ENCODE measurements at regions not wholly inside any gene's neighbourhood (a gene's known extent, or its start where the extent isn't known, plus 50 kb on each side); places are given as distances from the start of the nearest gene placed in this dataset.

DNA sequence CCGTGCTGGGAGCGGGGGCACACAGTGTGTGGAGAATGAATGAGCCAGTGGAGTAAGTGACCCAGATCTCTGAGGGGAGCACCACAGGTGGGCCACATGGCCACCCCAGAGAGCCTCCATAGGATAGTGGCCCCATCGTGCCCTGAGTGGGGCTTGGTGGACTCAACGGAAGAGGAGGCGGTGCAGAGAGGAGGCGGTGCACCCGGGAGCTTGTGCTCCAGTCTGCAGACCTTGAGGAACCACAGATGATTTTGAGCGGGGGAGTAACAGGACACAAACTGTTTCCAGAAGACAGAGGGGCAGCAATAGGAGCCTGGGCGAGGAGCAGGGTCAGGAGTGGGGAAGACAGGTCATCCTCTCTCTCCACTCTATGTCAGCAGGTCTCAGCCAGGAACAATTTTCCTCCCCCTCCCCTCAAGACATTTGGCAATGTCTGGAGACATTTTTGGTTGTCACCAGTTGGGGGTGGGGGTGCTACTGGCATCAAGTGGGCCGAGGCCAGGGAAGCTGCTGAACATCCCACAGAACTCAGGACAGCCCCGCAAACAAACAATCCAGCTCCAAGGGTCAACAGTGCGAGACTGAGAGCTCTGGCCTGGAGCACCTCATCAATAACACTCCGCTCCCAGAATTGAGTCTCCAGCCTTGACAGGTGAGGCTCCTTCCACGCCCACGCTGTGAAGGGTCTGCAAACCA lies 182.2 kb downstream of the USP12 start:
- no peak for DNase-seq (ENCODE audit: low spot score)

DNA sequence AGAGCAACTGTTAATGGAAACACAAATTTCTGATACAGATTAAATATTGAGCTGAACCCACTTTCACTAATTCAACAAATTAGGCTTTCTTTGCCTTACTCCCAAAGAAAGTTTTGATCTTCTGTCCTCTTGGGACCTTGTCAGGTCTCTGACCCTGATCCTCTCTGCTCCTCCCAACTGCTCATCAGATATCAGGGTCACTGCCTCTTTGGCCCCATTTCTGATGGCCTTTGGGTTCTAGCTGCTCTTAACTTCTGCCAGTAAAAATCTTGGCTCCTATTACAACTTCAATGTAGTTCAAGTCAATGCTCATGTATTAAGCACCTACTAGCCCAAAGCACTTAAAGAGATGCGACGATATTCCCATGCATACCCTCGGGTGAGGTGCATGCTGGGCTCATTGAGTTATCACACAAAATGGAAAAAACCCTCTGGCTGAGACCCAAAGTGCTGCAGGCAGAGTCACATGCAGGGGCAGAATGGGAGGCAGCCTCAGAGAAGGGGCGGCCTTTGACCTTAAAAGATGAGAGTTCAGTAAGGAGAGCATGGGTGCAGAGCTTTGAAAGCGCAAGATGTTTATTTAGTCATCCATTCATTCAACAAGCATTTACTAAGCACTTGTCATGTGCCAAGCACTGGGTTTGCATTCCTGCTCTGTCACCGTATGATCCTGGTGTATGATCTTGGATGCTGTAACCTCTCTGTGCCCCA lies 183.4 kb downstream of the USP12 start:
- no peak for DNase-seq (ENCODE audit: low spot score)

DNA sequence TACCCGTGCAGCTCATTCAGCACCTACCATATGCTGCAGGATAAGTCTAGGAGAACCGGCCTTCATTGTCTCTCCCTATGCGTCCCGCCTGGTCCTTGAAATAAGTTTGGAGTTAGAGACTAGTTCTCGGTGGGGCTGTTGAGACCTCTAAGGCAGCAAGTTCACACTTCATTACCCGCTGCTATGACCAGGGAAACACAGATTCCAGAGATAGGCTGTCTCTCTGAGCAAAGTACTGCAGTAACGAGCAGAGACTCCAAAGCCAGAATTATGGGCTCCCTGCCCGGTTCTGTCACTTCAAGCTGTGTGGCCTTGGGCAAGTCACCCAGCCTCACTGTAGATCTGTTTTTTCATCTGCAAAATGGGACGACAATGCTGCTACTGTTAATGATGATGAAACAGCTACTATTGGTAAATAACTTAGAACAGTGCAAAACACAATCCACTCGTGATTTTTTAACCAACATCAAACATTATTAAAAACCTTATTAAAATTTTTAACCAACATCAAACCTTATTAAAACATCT lies 184.1 kb downstream of the USP12 start:
- DNase-seq (ENCODE audit: low spot score) = no peak

DNA sequence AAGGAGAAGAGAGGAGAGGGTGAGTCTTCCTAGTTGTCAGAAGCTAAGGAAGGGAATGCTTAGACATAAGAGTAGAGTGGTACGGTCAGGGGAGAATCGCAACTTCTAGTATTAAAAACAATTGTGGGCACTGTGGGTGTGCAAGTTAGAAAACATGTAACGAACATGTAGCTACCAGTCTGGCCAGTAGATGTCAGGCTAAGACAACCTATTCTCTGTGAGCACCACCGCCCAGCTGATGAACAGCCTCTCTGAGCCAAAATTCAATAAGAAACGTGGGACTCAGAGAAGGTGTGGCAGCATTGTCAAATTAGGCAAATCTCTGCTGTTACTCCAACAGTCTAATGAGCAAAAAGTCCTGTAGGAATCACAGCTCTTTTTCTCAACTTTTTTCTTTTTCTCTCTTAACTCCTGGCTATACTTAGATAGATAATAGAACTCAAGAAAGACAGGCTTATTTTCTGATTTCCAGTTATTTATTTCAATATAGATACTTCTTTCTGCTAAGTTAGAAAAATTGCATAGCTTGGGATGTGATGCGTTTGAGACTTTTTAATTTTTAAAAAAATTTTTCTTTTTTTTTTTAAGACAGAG lies 186.2 kb downstream of the USP12 start:
- peak; percentile 42 for DNase-seq (ENCODE audit: low spot score)

DNA sequence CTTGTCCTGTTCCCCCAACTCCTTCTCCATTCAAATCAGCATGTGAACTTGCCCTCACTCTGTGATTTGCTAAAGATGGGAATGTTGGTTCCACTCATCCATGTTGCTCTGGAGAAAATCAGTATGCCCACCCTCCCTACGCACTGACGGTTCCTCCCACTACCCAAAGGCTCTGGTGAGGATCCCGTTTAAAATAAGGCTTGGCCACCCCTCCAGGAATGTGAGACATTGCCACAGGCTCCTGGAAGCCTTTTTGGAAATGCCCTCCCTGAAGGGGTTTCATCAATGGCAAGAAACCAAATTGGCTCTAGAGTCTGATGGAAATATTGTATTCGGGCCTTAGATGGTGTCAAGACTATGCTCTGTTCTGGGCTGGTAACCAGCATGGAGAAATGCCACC lies 187.3 kb downstream of the USP12 start:
- no peak for DNase-seq (ENCODE audit: low spot score)

DNA sequence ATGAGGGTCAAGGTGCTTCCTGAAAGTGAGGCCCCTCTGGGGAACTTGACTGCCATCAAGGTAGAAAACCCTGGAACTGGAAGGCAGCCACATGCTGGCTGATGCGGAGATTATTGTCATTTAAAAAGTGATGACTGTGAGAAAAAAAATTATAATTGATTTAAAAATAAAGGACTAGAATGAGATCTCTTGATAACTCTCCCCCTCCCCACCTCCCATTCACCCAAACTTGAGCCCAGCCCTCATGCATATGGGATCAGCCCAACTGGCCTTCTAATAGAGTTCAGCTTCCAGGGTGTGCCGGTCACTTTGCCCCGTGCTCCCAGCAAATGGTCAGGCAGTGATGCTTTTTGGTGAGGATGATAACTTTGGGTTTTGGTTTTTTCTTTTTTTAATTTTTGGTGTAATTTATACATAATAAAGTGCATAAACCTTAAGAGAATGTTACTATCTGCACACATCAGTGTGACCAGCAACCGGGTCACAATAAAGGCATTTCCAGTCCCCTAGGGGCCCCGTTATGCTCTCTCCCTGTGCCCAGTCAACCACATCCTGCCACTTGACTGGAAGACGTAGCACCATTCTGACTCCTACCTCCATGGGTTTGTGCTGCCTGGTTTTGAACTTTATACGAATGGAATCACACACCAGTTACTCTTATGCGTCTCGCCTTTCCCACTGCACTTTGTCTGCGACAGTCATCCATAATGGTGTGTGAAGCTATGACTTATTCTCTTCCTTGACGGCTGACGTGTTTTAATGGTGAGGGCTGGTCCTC lies 187.9 kb downstream of the USP12 start:
- DNase-seq (ENCODE audit: low spot score) = no peak

DNA sequence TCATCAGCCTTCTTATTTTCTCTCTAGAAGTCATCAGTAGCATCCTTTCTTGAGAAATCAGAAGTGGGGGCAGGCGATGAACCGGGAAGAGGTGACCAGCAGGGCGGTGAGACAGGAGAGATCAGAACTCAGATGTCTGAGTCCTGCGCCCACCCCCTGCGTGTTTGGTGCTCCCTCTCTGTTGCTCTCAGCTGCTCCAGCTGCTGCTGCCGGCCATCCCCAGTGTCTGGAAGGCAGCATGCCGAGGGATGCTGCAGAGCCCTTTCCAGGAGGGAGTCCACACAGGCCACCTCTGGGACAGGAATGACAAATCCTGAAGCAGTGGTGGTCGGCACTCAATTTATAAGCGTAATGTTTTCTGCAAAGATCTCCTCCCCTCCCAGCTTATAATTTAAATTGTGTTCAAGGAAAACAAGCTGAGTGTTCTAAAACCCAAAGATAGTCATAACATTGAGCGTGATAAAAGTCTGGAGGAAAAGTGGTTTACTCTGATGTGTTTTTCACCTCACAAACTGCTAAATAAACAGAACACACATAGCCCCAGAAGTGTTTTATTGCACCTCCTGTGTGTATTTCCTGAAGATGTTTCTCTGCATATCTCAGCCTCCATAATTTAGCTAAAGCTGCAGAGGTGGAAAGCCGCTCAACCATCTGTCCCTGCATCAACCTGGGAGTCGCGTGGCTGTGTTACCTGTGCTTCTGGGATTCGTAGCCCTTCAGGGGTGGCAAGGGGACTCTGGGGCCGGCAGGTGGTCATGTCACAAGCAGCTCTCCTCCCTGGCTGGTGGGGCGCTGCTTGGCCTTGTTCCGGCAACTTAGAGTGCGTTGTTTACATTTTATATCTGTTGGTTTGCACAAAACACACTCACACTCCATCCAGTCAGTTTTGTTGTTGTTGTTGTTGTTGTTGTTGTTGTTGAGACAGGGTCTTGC lies 191.2 kb downstream of the USP12 start:
- no peak for DNase-seq (ENCODE audit: low spot score)

DNA sequence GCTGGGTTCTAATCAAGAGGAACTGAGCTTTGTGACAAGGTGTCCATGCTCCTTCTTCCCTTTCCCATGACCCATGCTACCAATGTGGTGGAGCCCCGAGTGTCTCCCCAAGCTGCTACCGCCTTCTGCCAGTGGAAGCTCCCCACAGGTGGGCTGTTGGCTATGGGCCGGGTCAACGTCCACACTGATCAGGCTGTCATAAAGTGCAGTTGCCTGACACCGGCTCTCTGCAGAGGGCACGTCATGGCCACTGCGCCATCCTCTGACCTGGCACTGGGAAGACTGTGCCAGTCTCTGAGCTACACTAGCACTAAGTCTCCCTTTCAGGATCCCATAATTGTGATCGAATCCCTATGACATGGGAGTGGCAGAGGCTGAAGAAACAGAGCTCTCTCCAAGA lies 192.3 kb downstream of the USP12 start:
- DNase-seq (ENCODE audit: low spot score) = no peak

DNA sequence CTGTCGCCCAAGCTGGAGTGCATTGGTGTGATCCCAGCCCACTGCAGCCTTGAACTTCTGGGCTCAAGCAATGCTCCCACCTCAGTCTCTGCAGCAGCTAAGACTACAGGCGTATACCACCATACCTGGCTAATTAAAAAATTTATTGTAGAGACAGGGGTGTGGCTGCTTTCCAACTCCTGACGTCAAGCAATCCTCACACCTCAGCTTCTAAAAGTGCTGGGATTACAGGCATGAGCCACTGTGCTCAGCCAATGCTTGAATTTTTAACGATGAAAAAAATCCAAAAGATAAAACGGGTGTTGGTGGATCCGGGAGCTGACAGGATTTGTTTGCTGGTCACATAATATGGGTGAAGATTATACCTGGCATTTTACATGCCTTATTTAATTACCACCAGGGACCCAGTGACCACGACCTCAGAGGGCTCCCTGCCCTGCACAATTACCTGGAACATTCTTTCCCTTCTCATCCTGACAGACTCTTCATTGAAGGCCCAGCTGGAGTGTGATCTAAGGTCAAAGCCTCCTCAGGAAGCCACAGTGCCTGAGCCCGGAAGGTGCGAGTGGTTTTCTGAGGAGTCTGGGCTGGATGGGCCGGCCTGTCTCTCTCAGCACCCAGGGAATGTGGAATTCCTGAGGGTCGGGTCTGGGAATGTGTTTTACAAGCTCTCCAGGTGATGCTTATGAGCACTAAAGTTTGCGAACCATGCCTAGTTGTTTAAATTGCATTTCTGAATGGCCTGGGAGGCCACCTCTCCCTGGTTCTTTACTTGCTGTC lies 193.3 kb downstream of the USP12 start:
- DNase-seq (ENCODE audit: low spot score) = no peak

DNA sequence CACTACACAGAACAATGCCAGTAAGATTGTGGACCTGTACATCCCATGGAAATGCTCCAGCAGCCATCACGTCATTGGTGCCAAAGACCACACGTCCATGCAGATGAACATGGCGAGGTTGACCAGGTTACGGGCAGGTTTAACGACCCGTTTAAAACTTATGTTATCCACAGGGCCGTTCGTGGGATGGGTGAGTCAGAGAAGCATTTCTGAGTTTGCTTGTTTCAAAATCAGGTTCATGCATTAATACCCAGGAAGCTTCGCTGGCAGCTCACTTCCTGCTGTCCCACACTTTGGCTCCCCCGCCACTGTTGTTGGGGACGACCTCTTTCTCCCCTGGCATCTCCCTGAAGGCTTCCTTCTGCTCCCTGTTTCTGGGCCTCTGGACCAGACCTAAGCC lies 194.1 kb downstream of the USP12 start:
- DNase-seq (ENCODE audit: low spot score) = no peak

DNA sequence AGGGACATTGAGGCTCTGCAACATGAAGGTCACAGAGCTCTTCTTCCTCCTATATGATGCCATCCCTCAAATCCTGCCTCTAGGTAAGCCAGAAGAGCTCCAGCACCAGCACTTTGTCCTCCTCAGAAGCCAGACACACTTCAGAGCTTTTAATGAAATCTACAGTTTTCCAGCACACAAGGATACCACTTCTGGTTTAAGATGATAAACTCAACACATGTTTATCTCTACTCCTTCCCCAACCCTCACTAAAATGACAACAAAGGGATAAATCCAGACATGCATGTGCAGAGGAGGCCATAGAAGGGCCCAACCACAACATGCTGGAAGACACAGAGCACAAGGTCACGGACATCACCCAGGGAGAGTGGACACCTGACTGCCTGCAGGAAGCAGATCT lies 195.3 kb downstream of the USP12 start:
- no peak for DNase-seq (ENCODE audit: low spot score)

DNA sequence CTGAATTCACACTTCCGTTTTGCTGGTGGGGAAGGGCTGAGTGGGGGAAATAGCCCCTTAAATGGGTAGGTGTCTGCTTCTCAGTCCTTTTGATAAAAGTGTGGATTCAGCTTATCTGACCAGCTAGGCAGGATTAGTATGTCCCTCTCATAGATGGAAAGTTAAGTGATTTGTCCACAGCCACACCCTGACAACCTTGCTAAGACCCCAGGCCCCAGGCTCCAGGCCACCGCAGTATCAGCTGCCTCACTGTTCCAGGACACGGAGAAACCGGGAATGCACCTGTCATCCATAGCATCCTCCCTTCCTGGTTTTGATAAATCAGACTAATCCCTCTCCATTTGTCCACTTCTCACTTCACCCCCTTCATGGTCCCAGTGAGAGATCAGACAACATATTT lies 197.7 kb downstream of the USP12 start:
- no peak for DNase-seq (ENCODE audit: low spot score)

DNA sequence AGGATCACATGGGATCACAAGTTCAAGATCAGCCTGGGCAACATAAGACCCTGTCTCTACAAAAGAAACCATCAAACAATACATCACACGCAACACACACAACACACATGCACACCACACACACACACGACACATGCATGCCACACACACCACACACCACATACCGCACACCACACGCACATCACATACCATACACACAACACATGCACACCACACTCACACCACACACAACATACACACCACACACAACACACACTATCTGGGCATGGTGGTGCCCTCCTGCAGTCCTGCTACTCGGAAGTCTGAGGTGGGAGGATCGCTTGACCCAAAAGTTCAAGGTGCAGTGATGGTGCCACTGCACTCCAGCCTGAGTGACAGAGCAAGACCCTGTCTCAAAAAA lies 198.3 kb downstream of the USP12 start:
- DNase-seq (ENCODE audit: low spot score) = no peak

DNA sequence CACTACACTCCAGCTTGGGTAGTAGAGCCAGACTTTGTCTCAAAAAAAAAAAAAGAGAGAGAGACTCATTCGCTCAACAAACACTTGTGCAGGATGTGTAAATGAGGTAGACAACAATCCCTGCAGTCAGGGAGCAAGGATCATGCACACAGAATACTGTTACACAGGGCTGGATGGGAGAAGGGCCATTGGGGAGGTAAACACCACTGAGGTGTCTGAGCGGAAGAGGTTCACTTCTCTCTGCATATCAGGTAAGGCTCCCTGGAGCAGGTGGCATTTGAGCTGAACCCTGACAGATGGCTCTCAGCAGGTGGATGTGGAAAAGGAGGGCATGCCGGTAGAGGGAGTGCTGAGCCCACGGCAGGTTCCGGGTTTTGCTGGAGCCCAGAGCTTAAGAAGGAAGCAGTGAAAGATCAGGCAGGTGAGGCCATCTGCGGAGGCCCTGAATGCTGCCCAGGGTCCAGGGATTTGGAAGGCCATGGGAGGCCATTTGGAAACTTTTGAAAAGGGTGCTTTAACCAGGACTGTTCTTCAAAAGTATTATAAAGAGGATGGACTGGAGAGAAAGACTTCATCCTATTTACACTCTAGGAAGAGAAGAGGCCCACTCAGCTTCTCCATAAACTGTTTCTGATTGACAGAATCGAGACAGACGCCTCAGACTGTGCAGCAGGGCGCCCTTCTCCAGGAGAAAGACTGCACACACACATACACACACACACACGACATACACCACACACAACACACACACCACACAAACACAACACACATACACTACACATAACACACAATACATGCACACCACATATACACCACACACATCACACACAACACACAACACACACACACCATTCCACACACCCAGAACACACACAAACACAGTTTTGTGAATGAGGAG lies 199.4 kb downstream of the USP12 start:
- DNase-seq (ENCODE audit: low spot score) = no peak

DNA sequence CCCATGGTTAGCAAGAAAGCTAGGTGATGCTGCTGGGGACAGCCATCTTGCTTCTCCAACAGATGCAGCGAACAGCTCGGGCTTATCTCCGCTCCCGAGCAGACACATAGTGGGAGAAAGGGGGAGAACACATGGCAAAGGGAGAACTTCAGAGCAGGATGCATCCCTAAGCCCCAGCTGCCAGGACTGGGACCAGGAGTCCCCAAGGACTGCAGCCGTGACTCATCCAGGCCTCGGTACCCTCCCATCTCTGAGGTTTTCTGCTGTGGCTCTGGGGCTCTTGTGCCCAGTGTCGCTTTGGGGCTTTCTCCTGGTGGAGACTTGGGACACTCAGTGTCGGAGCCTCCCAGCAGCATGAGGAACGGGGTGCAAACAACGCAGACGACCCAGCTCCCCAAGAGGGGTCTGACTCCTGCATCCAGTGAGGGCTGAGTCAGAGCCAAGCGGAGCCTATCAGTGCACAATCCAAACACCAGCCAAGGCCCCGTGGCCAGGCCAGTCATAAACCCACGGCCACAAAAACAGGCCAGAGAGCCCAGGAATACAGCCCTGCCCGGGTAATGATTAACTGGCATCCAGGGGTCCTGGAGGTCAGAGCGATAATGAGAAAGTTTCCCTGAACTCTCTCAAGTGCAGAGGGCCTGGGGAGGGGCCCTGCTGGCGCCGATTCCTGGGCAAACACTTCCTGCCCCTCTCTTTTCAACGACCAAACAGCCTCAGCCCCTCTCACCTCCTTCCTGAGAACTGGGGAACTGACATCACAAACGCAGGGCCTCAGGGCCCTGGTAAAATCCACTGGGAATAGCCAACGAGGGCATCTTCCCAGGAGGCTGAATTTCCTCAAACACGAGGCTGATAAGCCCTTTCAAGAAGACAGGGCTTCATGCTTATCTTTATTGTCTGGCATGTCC lies 202.9 kb downstream of the USP12 start:
- DNase-seq (ENCODE audit: low spot score) = peak; percentile 65

DNA sequence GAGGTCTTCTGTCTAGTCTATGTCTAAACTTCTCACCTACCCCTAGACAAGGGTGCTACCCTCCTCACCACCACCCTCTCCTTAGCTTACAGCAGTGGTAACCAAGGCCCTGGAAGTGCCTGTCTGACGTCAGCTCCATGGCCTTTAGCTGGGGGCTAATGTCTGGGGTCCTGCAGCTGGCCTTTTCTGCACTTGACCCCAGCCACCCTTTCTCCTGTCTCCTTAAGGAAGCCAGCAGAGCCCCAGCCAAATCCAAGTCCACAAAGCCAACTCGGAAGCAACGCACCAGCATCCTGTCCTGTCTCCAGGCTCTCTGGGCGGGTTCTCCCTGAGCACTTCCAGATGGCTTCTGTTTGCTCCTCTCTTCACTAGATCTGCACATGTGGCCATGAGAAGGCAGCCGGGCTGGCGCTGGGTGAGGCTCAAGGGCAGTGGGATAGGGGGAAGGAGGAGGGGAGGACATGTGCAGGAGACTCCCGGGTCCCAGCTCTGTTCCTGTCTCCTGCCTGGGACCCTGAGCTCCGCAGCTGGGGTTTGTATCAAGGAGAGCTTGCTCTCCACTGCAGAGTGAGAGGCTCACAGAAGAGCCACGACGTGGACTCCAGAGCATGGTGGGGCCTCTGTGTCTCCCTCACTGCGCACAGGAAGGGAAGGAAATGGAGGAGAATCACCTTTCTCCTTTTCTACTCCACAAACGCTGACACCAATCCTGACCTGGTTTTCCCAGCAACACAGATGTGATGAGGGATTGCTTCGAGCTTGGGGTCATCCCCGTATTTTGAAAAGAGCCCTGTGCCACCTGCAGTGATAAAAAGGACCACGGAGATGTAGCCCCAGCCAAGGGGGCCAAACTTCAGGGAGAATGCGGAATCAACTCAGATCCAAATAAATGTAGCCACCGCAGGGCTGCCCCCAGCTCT lies 204.2 kb downstream of the USP12 start:
- DNase-seq (ENCODE audit: low spot score) = no peak

DNA sequence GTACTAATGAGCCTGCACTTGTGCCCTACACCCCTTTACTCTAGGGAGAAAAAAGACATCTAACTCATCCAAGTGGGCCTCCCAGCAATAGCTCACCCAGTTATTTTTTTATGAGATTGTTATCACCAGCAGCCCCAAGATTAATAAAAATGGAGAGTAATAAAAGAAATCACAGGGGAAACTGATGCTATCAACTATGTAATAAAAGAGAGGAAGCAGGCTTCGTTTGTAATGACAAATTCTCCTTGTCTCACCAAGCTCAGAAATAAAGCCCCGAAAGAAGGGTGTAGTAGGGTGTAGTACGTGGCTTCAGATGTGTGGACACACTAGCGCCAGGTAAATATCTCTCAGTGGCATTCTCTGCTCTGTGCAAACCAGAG lies 204.9 kb downstream of the USP12 start:
- no peak for DNase-seq (ENCODE audit: low spot score)

Measured in HuH-7.5 (cell line).